Uterus (tissue), 2 donors: ENCODE measurements at regions not wholly inside any gene's neighbourhood (a gene's known extent, or its start where the extent isn't known, plus 50 kb on each side); places are given as distances from the start of the nearest gene placed in this dataset.

Source experiments
- CTCF ChIP-seq, 4 experiments: fragments of 200-600 bp in 2 of 4; fragments of 450-650 bp in 2 of 4; sonication (generic) in 2 of 4; IDR thresholded peaks; one replicate each; pipeline ENCODE4 v1.5.1; 2016 to 2019; ENCODE audit warnings: antibody characterized with exemption in 4 of 4, mild to moderate bottlenecking in 2 of 4, moderate library complexity in 1 of 4
- POLR2A ChIP-seq, 2 donors: fragments of 450-650 bp; IDR thresholded peaks; one replicate each; pipeline ENCODE4 v1.6.1; 2016; ENCODE audit warnings: antibody characterized with exemption in 2 of 2, mild to moderate bottlenecking in 1 of 2, moderate library complexity in 1 of 2

- no peak for TF ChIP-seq POLR2A (IDR thresholded peaks at IDR 0.05)
- TF ChIP-seq CTCF (IDR thresholded peaks at IDR 0.05): no peak
Observed at GRCh38 chr11:16412525-16413172, 56.3 kb upstream of the SOX6 start.
